AML-193 (cell line): ENCODE measurements at regions not wholly inside any gene's neighbourhood (a gene's known extent, or its start where the extent isn't known, plus 50 kb on each side); places are given as distances from the start of the nearest gene placed in this dataset.

Experiments
- DNase-seq, 2 experiments: peaks; one replicate each; lab custom pipeline; 2025; lab: John Stamatoyannopoulos, UW

DNA sequence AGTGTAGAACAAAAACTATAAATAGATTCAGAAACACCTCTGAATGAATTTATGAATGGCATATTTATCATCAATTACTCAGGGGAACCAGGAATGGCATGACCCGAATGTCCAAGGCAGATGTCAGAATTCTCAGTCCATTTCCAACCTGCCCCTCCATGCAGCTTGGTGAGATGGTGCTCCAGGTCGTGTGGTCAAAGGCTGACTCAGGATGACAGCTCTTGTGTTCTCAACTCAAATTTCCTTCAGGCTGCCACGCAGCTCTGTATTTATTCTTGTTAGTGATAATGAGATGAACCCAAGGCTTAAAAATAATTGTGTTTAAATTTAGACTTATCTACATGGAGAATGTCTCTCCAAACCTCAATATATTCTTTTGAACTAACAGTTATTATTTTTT lies 146.9 kb downstream of the METTL4 start:
- DNase-seq, result no peak

DNA sequence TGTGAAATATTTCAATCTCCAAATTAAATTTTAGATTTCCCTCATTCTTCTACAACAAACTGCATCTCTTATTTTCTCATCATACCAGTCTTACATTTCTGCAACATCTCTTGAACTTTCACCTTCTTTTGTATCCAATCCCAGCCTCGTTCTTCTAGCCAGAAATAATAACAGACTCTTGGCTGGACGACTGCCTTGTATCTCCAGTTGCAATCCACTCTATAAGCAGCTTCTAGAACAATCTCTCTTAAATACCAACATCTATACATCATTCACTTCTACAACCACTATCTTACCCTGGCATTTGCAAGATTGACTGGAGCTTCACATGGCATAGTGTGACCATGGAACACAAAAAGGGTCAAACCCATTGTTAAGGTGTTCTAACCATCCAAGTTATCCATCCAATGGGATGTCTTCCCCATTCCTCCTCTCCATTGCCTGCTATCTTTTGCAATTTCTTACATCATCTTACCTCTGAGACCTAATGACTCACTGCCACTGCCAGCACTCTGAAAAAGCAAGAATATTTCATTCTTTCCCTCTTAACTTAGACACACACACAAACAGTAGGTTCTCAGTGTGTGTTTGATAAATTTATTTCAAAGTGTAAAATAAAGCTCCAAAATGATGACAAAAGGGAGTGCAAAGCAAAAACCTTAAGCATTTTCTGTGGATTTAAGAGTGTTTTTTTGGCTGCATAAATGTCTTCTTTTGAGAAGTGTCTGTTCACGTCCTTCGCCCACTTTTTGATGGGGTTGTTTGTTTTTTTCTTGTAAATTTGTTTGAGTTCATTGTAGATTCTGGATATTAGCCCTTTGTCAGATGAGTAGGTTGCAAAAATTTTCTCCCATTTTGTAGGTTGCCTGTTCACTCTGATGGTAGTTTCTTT lies 145.6 kb downstream of the METTL4 start:
- DNase-seq, result no peak

DNA sequence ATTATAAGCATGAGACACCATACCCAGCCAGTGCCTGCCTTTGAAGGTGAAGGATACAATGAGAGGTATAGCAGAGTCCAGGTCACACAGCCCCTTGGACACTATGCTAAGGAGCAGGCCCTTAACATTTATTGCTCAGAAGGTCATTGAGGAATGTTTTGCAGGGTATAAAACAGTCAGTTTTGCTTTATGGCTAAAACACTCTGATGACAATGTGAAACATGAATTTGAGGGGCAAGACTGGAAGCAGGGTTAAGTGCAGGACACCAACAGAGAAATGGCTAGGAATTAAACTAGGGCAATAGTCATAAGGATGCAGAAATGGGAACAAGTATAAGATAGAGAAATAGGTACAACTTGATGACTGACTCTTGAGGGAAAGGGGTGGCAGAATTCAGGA lies 141.1 kb downstream of the METTL4 start:
- no peak for DNase-seq

DNA sequence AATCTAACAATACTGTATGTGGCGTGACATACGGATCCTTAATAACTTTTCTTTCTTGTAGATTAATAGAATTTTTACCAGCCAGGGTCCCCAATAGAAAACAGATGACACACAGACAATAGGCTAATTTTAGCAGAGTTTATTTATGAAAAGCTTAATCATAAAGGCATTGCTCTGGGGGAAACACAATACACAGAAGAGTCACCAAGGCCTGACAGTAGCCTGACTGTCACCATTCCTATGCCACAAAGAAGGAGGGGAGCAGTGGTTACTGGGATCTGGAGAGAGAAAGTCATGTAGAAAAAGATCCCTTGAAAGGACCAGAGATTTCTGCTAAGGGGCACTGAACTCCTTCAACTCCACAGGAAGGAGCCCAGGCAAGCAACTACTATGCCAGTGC lies 139.5 kb downstream of the METTL4 start:
- DNase-seq, result no peak

DNA sequence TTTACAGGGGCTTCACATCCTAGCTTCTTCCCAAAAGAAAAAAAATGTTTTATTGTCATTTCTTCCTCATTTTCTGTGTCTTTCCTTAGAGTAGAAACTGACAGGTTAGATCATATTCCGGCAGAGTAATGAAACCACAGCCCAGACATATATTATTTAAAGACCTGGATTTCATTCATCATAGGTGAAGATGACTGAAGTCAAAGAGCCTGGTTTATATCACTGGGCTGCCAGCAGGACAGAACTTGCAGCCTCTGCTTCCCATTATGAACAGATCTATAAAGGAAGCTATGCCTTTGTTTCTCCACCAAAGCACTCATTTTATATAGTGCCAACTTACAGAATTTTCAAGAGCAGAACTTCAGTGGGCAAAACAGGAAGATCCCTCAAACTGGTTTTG lies 137.9 kb downstream of the METTL4 start:
- no peak for DNase-seq

DNA sequence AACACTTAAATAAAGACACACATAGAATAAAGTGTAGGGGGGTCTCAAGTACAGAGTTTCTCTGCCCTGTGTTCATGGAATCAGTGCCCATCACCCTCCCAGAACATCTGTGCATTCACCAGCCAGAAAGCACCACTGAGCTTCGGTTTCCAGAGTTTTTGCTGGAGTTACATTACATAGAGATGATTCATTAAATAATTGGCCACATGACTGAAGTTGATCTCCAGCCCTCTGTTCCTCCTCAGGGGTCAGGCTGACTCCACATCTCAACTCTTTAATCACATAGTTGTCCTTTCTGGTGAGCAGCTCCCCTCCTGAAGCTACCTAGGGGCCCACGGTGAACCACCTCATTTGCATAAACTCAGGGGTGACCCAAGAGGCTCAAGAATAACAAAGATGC lies 129.8 kb downstream of the METTL4 start:
- DNase-seq, result no peak

DNA sequence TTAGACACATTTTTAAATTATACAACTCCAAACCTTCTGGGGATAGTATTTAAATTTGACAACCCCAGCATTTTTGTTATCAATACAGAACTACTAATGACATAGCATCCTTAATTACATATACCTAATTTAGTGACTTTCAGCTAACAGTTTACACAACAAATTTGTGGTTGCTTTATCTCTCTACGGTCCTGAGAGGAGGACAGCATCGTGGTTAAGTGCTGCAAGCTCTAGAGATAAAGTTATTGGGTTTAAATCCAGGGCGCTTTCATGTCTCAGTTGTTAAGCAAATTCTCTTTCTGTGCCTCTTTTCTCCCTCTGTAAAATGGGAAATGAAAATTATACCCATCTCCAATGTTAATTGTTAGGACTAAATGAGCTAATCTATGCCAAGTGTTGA lies 129.3 kb downstream of the METTL4 start:
- no peak for DNase-seq

DNA sequence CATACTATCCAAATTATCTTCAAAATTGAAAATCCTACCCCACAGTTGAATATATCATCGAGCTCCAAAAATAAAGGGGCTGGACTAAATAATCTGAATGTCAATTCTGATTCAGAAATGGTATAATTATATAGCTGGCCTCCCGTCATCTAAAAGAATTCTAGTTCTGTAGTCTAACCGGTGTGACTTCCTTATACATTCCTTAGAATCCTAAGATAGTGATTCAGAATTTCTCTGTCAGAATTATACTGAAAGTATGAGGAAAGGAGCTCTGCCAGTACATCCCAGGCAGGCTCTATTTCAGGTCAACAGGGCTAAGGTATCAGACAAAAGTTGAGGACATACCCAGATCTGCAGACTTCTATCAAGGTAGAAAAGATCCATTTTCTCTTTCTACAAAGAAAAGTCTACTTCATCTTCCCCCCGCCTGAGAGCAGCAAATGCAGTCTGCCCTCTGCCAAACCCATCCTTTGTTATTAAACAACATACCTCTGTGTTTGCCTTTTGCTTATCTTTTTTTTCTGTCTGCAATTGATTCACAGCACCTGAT lies 128.5 kb downstream of the METTL4 start:
- DNase-seq, result no peak

DNA sequence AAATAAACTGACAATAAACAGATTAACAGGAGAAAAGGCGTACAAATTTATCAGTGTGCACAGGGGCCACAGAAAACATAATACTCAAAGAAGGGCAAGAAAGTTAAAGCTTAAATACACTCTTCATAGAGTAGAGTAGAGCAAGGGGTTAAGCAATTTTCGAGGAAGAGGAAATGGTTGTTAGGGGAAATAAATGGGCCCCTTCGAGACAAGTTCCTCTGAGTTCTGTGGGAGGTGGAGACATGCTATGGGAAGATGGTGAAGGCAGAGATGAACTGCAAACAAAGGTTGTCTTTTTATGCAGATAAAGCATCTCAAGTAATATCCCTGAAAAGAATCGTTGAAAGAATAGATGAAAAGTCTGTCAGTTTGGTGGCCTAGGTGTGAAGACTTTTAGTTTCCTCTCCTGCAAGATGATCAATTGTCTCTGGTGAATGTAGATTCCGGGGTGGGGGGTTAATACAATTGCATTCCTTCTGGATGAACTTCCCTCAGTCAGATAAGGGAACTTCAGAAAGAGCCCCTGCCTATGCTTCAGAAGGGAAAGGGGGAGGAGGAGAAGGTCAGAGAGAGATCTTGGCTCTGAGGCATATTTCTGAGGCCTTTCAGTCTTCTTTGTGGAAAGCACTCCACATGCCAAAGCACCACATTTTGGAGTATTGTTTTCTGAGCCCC lies 127.0 kb downstream of the METTL4 start:
- DNase-seq, result peak; percentile 73 to 85

DNA sequence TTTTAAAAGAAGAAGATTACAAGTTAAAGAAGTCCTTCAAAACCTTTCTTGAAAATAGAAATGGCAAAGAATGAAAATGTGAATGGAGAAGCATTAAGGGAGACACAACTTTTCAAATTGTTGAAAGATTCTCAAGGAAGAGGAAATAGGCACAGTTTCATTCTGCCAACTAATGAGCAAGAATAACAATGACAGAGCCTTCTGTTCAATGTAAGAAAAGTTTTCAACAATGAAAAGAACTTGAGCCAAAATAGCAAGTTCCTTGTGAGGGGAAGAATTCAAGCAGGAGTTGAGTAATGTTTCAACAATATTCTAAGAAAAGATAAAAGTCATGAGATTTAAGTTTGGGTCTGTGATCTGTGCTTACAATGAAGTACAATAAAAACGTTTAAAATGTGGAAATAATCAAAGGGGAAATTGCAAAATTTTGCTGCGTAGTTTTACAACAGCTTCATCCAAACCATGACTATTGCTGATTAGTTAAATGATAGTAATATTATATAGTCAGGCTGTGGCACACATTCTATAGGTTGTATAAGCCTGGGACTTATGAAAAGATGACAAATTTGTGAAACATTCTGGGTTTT lies 122.6 kb downstream of the METTL4 start:
- peak; percentile 85 to 93 for DNase-seq

DNA sequence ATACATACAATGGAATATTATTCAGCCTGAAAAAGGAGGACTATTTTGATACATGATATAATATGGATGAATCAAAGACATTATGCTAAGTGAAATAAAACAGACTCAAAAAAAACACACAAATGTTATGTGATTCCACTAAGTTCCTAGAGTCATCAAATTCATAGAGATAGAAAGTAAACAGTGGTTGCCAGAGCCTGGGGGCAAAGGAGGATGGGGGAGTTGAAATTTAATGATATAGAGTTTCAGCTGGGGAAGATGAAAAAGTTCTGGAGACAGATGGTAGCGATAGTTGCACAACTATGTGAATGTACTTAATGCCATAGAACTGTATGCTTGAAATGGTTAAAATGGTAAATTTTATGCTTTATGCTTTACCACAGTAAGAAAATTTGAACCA lies 119.7 kb downstream of the METTL4 start:
- DNase-seq, result no peak

DNA sequence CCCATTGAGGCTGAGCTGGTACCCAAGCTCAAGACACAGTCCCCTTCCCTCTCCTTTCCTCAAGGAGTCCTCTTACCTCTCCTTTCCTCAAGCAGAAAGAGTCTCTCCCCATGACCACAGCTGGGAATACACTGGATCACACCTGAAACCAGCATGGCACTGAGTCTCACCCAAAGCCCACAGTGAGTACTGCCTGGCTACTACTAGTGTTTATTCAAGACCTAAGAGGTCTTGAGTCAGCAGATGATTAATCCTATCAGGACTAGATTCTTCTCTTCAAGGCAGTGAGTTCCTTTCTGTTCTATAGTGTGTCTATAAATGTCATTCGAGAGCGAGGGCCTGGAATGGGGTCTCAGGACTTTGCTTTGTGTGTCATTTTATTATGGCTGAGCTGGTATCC lies 111.4 kb downstream of the METTL4 start:
- no peak for DNase-seq

DNA sequence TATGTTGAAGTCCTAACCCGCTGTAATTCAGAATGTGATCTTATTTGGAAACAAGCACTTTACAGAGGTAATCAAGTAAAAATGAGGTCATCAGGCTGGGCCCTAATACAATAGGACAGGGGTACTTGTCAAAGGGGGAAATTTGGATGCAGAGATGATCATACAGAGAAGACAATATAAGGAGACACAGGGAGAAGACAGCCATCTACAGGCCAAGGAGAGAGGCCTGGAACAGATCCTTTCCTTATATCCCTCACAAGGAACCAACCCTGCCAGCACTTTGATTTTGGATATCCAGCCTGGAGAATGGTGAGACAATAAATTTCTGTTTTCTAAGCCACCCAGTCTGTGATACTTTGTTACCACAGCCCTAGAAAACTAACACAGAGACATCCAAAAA lies 104.3 kb downstream of the METTL4 start:
- no peak for DNase-seq

DNA sequence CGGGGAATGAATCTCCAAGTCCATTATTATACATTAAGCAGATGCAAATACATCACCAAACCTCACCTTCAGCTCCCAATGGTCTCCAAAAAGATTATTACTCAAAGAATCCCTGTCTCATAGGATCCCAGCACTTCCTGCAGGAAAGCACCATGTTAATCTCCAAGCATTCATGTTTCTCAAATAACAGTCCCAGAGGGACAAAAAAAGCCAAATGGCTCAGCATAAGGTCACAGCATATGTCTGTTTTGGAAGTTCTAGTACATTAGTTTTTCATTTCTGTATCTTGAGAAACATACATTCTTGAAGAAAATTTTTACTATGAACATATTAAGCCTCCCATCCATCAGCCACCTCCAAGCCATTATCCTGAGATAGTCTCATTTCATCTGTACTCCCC lies 103.3 kb downstream of the METTL4 start:
- no peak for DNase-seq

DNA sequence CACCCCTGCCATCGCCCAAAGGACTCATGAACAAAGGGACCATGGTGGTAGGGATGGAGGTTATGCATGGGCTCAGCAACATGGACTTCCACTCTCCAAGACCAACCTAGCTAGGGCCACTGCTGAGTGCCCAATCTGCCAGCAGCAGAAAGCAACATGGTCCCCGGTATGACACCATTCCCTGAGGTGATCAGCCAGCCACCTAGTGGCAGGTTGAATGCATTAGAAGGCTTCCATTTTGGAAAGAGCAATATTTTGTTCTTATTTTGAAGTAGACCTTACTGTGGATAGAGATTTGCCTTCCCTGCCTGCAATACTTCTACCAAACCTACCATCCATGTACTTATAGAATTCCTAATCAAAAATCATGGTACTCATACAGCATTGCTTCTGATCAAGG lies 99.8 kb downstream of the METTL4 start:
- DNase-seq, result no peak

DNA sequence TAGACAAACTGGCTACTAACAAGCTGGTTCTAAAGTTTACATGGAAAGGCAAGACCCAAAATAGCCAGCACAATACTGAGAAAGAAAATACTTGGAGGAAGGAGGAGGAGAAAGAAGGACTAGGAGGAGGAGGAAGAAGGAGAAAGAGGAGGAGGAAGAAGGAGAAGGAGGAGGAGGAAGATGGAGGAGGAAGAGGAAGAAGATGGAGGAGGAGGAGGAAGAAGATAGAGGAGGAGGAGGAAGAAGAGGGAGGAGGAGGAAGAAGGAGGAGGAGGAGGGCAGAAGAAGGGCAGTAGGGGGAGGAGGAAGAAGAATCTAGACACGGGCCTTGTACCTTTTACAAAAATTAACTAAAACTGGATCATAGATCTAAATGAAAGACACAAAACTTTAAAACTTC lies 92.6 kb downstream of the METTL4 start:
- DNase-seq, result no peak

DNA sequence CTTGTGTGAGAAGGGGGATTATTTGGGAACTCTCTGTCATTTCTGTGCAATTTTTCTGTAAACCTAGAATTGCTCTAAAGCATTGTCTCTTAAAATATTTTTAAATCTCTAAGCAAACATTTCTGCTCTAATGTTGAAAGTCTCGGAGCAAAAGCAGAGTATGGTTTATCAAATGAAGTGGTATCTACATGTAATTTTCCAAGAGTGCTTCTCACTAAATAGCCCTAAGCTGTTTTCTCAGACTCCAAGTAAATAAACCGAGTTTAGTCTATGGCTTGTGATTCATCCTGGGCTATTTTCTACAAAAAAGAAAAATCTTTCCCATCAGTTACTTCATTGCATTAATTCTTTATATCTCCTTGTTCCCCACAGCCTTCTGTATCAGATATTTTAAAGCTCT lies 90.8 kb downstream of the METTL4 start:
- no peak for DNase-seq

DNA sequence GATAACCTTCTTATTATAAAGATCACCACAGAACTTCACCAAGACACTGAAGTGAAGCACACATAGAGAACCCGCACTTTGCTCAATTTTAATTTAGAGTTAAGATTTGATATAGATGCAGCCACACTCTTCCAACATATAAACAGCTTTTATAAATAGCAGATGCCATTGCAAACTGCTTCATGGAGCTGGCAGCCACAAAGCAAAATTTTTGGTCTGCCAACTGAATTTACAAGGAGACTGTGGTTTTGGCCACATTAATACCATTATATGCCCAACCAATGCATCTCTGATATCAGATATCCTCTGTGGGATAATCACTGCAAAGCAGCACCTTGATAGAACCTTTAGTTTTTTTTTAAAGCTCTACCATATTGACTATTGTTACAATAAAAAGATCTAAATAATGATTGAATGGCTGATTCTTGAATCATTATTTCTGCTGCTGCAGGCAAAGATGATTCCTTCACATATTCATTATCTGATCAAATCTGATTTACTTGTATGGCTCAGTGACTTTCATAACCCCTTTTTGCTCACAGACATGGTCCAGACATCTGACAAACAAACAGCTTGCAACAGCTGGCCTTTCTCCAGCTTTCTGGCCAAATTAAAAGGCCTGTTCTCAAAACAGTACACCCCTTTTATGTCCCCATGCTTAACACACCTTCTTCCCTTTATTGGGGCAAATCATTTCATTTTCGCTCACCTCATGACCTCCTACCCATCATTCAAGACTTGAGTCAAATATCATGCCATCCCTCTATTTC lies 88.4 kb downstream of the METTL4 start:
- DNase-seq, result no peak

DNA sequence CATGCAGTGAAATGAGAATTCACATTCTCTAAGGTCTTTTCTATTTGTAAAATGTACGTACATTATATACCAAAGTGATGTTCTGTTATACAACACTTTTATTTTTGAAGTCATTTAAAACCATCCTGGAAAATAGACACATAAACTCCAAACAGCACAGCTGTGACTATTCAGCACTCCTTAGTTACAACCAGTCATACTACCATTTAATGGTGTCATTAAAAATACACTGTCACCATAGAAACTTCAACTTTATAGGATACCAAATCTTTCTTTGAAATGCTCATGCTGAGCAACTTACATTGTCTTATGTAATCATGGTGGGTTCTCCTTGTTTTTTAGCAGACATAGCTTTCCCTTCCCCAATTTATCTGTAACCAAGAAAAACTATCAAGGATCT lies 85.3 kb downstream of the METTL4 start:
- no peak for DNase-seq

DNA sequence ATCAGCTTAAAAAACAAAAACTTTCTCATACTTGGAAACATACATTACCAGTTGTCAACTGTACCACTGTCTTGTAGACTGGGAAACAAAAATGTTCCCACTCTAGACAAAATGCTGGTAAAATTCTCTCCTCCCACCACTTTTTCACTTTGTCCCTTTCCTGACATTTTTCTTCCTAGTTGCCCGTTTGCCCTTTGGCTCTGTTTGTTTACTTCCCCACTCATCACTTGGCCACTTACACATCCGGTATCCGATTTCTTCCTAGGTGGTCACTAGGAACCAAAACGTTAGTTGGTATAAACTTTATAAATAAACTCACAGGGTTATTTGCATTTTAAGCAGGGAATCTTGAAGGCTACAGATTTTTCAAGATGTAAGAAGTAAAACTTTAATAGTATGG lies 84.9 kb downstream of the METTL4 start:
- DNase-seq, result no peak
